Mammary epithelial cell (primary cell): ENCODE measurements at regions not wholly inside any gene's neighbourhood (a gene's known extent, or its start where the extent isn't known, plus 50 kb on each side); places are given as distances from the start of the nearest gene placed in this dataset.

Experiments
- EZH2 ChIP-seq: IDR thresholded peaks from 2 replicates; pipeline ENCODE4 v1.6.1; 2012; ENCODE audit warnings: low read length, inconsistent platforms, borderline replicate concordance
- TF ChIP-seq, protein P1 (sequence below), 2 donors: IDR thresholded peaks in 1 of 2; conservative IDR thresholded peaks in 1 of 2; 2 replicates each; pipeline ENCODE4 v1.5.1; 2011 to 2012; ENCODE audit warnings: inconsistent platforms in 2 of 2, low read length in 2 of 2, mild to moderate bottlenecking in 2 of 2, control low read depth in 1 of 2, low read depth in 1 of 2; ENCODE audit not compliant: insufficient read depth in 1 of 2; ENCODE audit errors: extremely low read depth in 1 of 2

DNA sequence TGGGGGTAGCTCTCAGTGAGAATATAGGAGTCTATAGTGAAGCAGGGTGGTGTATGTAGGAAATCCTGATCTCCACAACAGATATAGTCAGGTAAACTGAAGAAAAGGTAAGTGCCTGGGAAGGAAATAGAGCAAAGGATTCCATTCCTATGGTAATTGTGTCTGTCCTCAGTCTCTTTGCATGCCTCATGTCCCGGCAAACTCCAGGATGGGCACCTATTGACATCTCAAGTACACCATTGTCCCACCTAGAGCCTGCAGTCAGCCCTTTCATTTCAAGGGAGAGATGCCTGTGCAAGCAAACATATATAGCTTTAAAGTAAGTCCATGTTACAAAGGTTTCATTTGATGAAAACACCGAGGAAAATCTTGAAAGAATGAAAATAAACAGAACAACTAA is 257.7 kb upstream of the AZI2 start:
- TF ChIP-seq, protein P1, sequence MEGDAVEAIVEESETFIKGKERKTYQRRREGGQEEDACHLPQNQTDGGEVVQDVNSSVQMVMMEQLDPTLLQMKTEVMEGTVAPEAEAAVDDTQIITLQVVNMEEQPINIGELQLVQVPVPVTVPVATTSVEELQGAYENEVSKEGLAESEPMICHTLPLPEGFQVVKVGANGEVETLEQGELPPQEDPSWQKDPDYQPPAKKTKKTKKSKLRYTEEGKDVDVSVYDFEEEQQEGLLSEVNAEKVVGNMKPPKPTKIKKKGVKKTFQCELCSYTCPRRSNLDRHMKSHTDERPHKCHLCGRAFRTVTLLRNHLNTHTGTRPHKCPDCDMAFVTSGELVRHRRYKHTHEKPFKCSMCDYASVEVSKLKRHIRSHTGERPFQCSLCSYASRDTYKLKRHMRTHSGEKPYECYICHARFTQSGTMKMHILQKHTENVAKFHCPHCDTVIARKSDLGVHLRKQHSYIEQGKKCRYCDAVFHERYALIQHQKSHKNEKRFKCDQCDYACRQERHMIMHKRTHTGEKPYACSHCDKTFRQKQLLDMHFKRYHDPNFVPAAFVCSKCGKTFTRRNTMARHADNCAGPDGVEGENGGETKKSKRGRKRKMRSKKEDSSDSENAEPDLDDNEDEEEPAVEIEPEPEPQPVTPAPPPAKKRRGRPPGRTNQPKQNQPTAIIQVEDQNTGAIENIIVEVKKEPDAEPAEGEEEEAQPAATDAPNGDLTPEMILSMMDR (conservative IDR thresholded peaks at IDR 0.05 in 1 of 2, IDR thresholded peaks at IDR 0.05 in 1 of 2; ENCODE audit: extremely low read depth in 1 of 2, insufficient read depth in 1 of 2, low read depth in 1 of 2, low read length in 2 of 2), result no peak
- no peak for TF ChIP-seq EZH2
